Dendritic cell treated with granulocyte-macrophage colony-stimulating factor and Interleukin-4, amounts not matched to agents 40 ng/mL and 50 ng/mL, for 4 days (primary cell): ENCODE measurements at regions not wholly inside any gene's neighbourhood (a gene's known extent, or its start where the extent isn't known, plus 50 kb on each side); places are given as distances from the start of the nearest gene placed in this dataset.

Source experiments
- H3K27ac Mint-ChIP-seq: one replicate; pipeline ENCODE4 v1.8.0; 2022; ENCODE audit warnings: mild to moderate bottlenecking, mixed read lengths
- H3K27me3 Mint-ChIP-seq: one replicate; pipeline ENCODE4 v1.8.0; 2022; ENCODE audit warnings: mild to moderate bottlenecking, mixed read lengths
- H3K36me3 Mint-ChIP-seq: one replicate; pipeline ENCODE4 v1.8.0; 2022; ENCODE audit warnings: low read depth, mixed read lengths
- H3K4me1 Mint-ChIP-seq: one replicate; pipeline ENCODE4 v1.8.0; 2022; ENCODE audit warnings: low read depth, mixed read lengths
- H3K4me3 Mint-ChIP-seq: one replicate; pipeline ENCODE4 v1.8.0; 2022; ENCODE audit warnings: mild to moderate bottlenecking, moderate library complexity, mixed read lengths
- H3K9me3 Mint-ChIP-seq: one replicate; pipeline ENCODE4 v1.8.0; 2022; ENCODE audit warnings: mixed read lengths
- intact Hi-C: fragments of 100-400 bp; cut with micrococcal nuclease; formaldehyde crosslinking; loops from one replicate; pipeline ENCODE4 v1.15.0; 2022

DNA sequence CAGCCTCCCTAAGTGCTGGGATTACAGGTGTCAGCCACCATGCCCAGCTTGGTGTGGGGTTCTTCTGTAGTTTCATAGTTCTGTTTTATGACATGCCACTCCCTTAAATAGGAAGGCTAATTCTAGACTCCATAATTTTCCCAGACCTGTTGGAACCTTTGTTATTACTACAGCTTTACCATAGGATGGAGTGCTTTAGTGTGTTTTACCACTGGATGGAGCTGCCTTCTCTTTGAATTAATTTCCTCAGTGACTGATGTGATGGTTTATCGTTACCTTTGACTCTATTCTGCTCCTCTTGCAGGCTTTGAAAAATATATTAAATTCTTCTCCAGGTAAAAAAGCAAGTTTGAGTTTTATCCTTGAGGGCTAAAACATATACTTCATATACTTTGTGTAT lies 84.6 kb upstream of the NEK7 start:
- intact Hi-C loops: no loop called here
- no peak overlapping the region for H3K27ac Mint-ChIP-seq
- H3K27me3 Mint-ChIP-seq: no peaks in the 10 kb centered on the region
- H3K9me3 Mint-ChIP-seq: peaks cover 9% of the 10 kb centered on the region
- no peaks in the 10 kb centered on the region for H3K36me3 Mint-ChIP-seq
- peaks cover 13% of the 10 kb centered on the region for H3K4me1 Mint-ChIP-seq
- H3K4me3 Mint-ChIP-seq: no peak overlapping the region

DNA sequence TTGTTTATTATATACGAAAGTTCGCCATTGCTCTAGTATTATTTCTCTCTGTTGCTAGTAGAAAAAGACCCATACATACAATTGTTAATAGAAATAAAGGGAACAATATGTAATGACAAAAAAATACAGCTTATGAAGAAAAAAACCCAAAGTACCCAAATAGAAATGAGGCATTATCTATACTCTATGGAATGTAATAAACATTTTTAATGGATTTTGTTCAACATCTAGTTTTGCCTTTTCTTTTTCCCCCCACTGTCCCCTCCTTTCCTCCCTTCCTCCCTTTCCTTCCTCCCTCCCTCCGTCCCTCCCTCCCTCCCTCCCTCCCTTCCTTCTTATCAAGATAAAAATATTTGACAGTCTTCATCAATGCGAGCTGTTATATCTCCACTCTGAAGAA lies 81.5 kb upstream of the NEK7 start:
- no peaks in the 10 kb centered on the region for H3K27me3 Mint-ChIP-seq
- peaks cover 29% of the 10 kb centered on the region for H3K9me3 Mint-ChIP-seq
- no peak overlapping the region for H3K27ac Mint-ChIP-seq
- intact Hi-C loops: no loop called here
- H3K4me3 Mint-ChIP-seq: no peak overlapping the region
- peaks cover 7% of the 10 kb centered on the region for H3K4me1 Mint-ChIP-seq
- no peaks in the 10 kb centered on the region for H3K36me3 Mint-ChIP-seq

GRCh38 chr1:198079432-198079951 lies 77.3 kb upstream of the NEK7 start:
- Mint-ChIP-seq H3K27ac (no peak overlapping the region), H3K27me3 (no peaks in the 10 kb centered on the region), H3K9me3 (peaks cover 23% of the 10 kb centered on the region), H3K36me3 (no peaks in the 10 kb centered on the region), H3K4me1 (peaks cover 7% of the 10 kb centered on the region), H3K4me3 (no peak overlapping the region)
- intact Hi-C loops: no loop called here

GRCh38 chr1:198082576-198082975 lies 74.2 kb upstream of the NEK7 start:
- Mint-ChIP-seq H3K27ac (no peak overlapping the region), H3K36me3 (no peaks in the 10 kb centered on the region), H3K4me1 (peaks cover 7% of the 10 kb centered on the region), H3K4me3 (no peak overlapping the region), H3K27me3 (no peaks in the 10 kb centered on the region), H3K9me3 (peaks cover 23% of the 10 kb centered on the region)
- intact Hi-C loops: no loop called here

DNA sequence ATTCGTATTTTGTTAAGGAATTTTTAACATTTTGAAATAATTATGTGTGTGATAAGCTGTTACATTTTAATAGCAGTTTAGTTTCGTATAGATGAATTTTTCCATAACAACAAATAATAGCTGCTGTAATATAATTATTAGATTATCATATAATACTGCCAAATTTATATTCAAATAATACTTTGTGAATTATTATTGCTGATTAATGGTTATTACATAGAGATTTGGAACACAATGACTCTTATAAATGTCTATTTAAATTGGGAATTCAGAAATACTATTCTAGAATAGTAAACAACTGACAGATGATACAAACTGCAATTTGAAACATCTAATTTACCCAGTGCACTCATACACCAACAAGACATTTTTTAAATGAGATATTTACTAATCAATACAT lies 73.2 kb upstream of the NEK7 start:
- H3K9me3 Mint-ChIP-seq: peaks cover 19% of the 10 kb centered on the region
- no peaks in the 10 kb centered on the region for H3K36me3 Mint-ChIP-seq
- intact Hi-C loops: no loop called here
- H3K4me1 Mint-ChIP-seq: peaks cover 11% of the 10 kb centered on the region
- no peak overlapping the region for H3K27ac Mint-ChIP-seq
- H3K4me3 Mint-ChIP-seq: no peak overlapping the region
- H3K27me3 Mint-ChIP-seq: no peaks in the 10 kb centered on the region

- peaks cover 11% of the 10 kb centered on the region for H3K9me3 Mint-ChIP-seq
- H3K36me3 Mint-ChIP-seq: no peaks in the 10 kb centered on the region
- intact Hi-C loops: no loop called here
- H3K27me3 Mint-ChIP-seq: no peaks in the 10 kb centered on the region
- no peak overlapping the region for H3K27ac Mint-ChIP-seq
- no peak overlapping the region for H3K4me3 Mint-ChIP-seq
- peaks cover 13% of the 10 kb centered on the region for H3K4me1 Mint-ChIP-seq
Measured at GRCh38 chr1:198084241-198084908, 72.4 kb upstream of the NEK7 start.

GRCh38 chr1:198086051-198086745 lies 70.6 kb upstream of the NEK7 start:
- H3K27me3 Mint-ChIP-seq: no peaks in the 10 kb centered on the region

DNA sequence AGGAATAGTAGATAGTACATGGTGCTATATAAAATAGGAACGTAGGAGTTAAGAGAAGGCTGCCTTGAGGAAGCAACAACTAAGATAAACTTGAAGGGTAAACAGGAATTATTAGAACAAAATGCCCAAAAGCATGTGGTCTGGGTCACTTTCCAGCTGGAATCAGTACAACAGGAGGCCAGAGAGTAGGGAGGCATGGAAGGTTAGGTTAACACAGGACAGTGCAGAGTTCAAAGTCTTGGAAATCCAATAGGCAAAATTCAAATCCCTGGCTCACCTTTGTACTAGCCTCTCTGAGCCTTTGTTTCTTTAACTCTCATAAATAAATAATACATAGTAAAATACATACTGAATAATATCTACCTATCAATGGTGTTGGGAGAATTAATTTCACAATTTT lies 69.0 kb upstream of the NEK7 start:
- intact Hi-C loops: loop anchor here (2.0 to 5.0 kb wide), 2 partner anchors 274 to 377 kb away; no protein-coding TSS in a partner anchor
- H3K27me3 Mint-ChIP-seq: no peaks in the 10 kb centered on the region
- no peak overlapping the region for H3K27ac Mint-ChIP-seq
- H3K4me3 Mint-ChIP-seq: no peak overlapping the region
- no peaks in the 10 kb centered on the region for H3K36me3 Mint-ChIP-seq
- H3K9me3 Mint-ChIP-seq: no peaks in the 10 kb centered on the region
- H3K4me1 Mint-ChIP-seq: peaks cover 6% of the 10 kb centered on the region

More at GRCh38 chr1:198086051-198086745, 70.6 kb upstream of the NEK7 start:
- peaks cover 6% of the 10 kb centered on the region for H3K4me1 Mint-ChIP-seq
- H3K9me3 Mint-ChIP-seq: no peaks in the 10 kb centered on the region
- H3K4me3 Mint-ChIP-seq: no peak overlapping the region
- H3K36me3 Mint-ChIP-seq: no peaks in the 10 kb centered on the region
- intact Hi-C loops: loop anchor here (5.0 kb wide), 1 partner anchor 276 kb away; no protein-coding TSS in a partner anchor
- H3K27ac Mint-ChIP-seq: no peak overlapping the region

GRCh38 chr1:198088360-198089071 lies 68.3 kb upstream of the NEK7 start:
- H3K27me3 Mint-ChIP-seq: no peaks in the 10 kb centered on the region
- H3K9me3 Mint-ChIP-seq: no peaks in the 10 kb centered on the region
- no peaks in the 10 kb centered on the region for H3K36me3 Mint-ChIP-seq

DNA sequence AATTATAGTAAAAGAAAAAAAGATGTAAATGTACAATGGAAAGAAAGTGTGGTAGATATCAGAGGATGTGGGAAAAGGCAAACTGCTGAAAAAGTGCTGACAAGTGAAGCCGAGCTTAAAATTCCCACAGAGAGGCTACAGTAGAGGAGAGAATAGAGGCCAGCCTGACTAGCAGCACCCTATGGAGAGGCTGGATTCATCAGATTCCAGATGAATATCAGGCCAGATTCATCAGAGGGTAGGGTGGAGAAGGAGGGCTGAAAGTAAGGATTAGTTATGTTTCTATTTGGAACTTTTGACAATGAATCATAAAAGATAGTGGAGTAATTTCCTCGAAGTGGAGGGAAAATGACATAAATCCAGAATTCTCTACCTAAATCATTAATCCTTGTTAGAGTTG lies 60.4 kb upstream of the NEK7 start:
- Mint-ChIP-seq H3K27me3 (no peaks in the 10 kb centered on the region), H3K9me3 (no peaks in the 10 kb centered on the region), H3K27ac (no peak overlapping the region), H3K36me3 (no peaks in the 10 kb centered on the region), H3K4me3 (no peak overlapping the region), H3K4me1 (no peaks in the 10 kb centered on the region)
- intact Hi-C loops: no loop called here

More at GRCh38 chr1:198088360-198089071, 68.3 kb upstream of the NEK7 start:
- H3K4me3 Mint-ChIP-seq: no peak overlapping the region
- intact Hi-C loops: loop anchor here (2.0 to 5.0 kb wide), 2 partner anchors 274 to 376 kb away; no protein-coding TSS in a partner anchor
- peaks cover 6% of the 10 kb centered on the region for H3K4me1 Mint-ChIP-seq
- H3K27ac Mint-ChIP-seq: no peak overlapping the region

DNA sequence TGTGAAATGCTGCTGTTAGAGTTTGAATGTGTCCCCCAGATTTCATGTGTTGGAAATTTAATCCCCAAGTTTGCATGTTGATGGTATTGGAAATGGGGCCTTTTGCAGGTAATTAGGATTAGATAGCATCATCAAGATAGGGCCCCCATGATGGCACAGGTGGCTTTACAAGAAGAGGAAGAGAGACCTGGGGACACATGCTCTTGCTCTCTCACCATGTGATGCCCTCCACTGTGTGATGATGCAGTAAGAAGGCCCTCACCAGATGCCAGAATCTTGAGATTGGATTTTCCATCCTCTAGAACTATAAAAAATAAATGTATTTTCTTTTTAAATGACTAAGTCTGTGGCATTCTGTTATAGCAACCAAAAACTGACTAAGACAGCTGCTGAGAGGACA lies 57.0 kb upstream of the NEK7 start:
- Mint-ChIP-seq H3K4me1 (no peaks in the 10 kb centered on the region), H3K4me3 (no peak overlapping the region), H3K9me3 (no peaks in the 10 kb centered on the region), H3K27ac (no peak overlapping the region), H3K36me3 (no peaks in the 10 kb centered on the region), H3K27me3 (no peaks in the 10 kb centered on the region)
- intact Hi-C loops: no loop called here

DNA sequence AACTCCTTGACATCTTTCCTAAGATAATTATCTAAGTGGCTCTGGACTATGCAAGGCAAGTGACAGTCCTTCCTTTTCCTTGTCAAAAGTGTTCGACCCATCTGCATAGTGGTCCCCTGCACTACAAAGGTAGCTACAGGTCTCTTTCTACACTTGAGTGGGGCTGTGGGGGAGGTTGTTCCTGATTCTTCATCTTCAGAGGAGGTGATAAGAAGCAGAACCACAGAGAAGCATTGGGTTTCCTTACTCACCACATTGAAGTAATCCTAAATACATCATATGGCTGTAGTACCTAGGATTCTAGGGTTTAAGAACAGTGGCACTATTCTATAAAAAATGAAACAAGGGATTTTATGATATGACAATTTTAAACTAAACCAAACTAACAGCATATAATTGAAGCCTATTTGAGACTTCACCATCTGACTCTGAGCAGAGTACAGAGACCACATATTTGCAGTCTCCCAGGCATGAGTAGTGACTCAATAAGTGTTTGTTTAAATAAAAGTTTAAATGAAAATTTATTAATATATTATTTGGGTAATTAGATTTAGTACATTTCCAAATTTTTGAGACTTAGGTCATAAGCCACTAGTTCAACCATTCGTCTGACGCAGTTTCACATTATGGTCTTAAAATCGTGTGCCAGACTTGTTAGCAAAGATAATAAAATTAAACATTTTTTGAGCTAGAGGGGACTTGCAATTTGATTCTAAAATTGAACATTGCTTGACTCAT lies 54.9 kb upstream of the NEK7 start:
- Mint-ChIP-seq H3K4me1 (no peaks in the 10 kb centered on the region), H3K4me3 (no peak overlapping the region), H3K9me3 (no peaks in the 10 kb centered on the region), H3K27ac (no peak overlapping the region), H3K27me3 (no peaks in the 10 kb centered on the region), H3K36me3 (no peaks in the 10 kb centered on the region)
- intact Hi-C loops: no loop called here

DNA sequence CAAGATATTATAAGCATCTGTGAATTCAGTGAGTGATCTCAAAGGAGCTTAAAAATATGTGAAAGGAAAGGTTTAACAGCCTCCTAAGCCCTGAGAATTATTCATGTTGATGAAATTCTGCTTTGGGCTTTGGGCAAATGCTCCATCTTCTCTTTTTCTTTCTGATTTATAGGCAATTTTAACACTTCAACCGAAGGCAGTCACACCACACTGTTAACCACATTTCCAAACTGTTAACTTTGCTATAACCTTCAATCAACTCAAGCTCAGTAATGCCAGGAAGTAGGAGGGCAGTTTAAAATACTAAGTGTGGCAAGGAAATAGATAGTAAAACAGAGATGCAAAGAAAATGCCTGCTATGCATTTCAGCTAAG lies 54.4 kb upstream of the NEK7 start:
- intact Hi-C loops: no loop called here
- H3K27me3 Mint-ChIP-seq: no peaks in the 10 kb centered on the region
- no peaks in the 10 kb centered on the region for H3K4me1 Mint-ChIP-seq
- H3K36me3 Mint-ChIP-seq: no peaks in the 10 kb centered on the region
- H3K27ac Mint-ChIP-seq: no peak overlapping the region
- H3K9me3 Mint-ChIP-seq: no peaks in the 10 kb centered on the region
- H3K4me3 Mint-ChIP-seq: no peak overlapping the region
